NK-92 treated with Interleukin-12 subunit alpha and Interleukin-12 subunit beta, amount 100 ng/mL, for 24 hours (cell line): ENCODE measurements at regions not wholly inside any gene's neighbourhood (a gene's known extent, or its start where the extent isn't known, plus 50 kb on each side); places are given as distances from the start of the nearest gene placed in this dataset.

Source experiments
- DNase-seq: peaks from one replicate; lab custom pipeline; 2025; lab: John Stamatoyannopoulos, UW

- no peak for DNase-seq
Observed at GRCh38 chr17:34176440-34176839, 78.6 kb upstream of the CCL2 start.

- no peak for DNase-seq
Observed at GRCh38 chr17:34177642-34178041, 77.4 kb upstream of the CCL2 start.

GRCh38 chr17:34178092-34178491, 77.0 kb upstream of the CCL2 start:
- DNase-seq, result no peak

- no peak for DNase-seq
Observed at GRCh38 chr17:34182036-34182803, 72.9 kb upstream of the CCL2 start.

GRCh38 chr17:34195987-34196386, 59.1 kb upstream of the CCL2 start:
- no peak for DNase-seq

- DNase-seq, result no peak
Observed at GRCh38 chr17:34198519-34198918, 56.6 kb upstream of the CCL2 start.

- DNase-seq, result no peak
Observed at GRCh38 chr17:34199454-34199853, 55.6 kb upstream of the CCL2 start.

GRCh38 chr17:34199932-34200534, 55.1 kb upstream of the CCL2 start:
- DNase-seq, result peak; percentile 29

- no peak for DNase-seq
Observed at GRCh38 chr17:34201225-34201624, 53.9 kb upstream of the CCL2 start.

GRCh38 chr17:34201767-34202166, 53.3 kb upstream of the CCL2 start:
- DNase-seq, result no peak

GRCh38 chr17:34203018-34203638, 52.0 kb upstream of the CCL2 start:
- no peak for DNase-seq

GRCh38 chr17:34204402-34204801, 50.7 kb upstream of the CCL2 start:
- no peak for DNase-seq
